Sigmoid colon (tissue), 4 donors: ENCODE measurements at regions not wholly inside any gene's neighbourhood (a gene's known extent, or its start where the extent isn't known, plus 50 kb on each side); places are given as distances from the start of the nearest gene placed in this dataset.

Experiments
- POLR2A ChIP-seq, 2 donors: fragments of 450-650 bp; IDR thresholded peaks; one replicate each; pipeline ENCODE4 v1.6.1; 2016; ENCODE audit warnings: antibody characterized with exemption in 2 of 2, mild to moderate bottlenecking in 2 of 2, moderate library complexity in 2 of 2
- POLR2AphosphoS5 ChIP-seq, 4 donors: sonication (generic); formaldehyde crosslinking; IDR thresholded peaks; one replicate each; pipeline ENCODE4 v1.6.1; 2017; ENCODE audit warnings: antibody characterized with exemption in 4 of 4

- TF ChIP-seq POLR2AphosphoS5 (IDR thresholded peaks at IDR 0.05) (no peak), POLR2A (IDR thresholded peaks at IDR 0.05) (no peak)
These were observed 800.2 kb upstream of the MBL2 start for GRCh38 chr10:53572799-53573198.
